ENCODE measurements at regions not wholly inside any gene's neighbourhood (a gene's known extent, or its start where the extent isn't known, plus 50 kb on each side); places are given as distances from the start of the nearest gene placed in this dataset.

DNA sequence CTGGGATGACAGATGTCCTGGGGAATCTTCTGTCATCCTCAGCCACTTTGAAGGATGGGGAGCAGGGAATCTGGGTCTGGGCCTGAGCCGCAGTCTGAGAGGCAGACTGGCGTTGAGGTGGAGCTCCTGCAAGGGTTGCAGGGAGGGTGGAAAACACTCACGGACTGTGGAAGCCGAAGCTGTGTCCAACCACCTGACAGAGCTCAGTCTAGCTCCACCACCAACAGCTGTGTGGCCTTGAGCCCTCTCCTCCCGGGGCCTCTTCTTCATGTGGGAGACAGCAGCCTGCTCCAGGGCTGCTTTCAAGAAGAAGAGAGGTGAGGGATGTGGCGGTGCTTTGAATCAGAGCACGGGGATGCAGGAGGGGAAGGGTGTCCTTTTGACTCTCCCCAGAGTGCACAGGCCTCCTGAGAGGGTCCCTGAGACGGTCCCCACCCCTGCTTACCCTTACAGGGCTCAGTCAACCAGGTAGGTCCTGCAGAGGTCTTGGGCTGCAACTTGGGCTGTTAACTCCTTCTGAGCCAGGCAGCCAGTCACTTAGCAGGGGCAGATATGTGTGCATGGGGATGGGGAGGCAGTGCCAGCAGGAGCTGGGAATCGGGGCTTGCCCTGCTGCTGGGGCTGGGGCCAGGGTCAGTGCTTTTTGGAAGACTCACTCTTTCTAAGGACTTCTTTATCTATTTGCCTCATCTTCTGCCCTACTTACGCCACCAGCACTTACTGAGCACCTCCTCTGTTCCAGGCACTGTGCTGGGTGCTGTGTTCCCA is 216.3 kb downstream of the PTPRU start:
- H3K4me1 ChIP-seq = no peaks in the 10 kb centered on the region
- H3K27me3 ChIP-seq = no peaks in the 10 kb centered on the region
- DNase-seq = no peak
- TF ChIP-seq, protein P1, sequence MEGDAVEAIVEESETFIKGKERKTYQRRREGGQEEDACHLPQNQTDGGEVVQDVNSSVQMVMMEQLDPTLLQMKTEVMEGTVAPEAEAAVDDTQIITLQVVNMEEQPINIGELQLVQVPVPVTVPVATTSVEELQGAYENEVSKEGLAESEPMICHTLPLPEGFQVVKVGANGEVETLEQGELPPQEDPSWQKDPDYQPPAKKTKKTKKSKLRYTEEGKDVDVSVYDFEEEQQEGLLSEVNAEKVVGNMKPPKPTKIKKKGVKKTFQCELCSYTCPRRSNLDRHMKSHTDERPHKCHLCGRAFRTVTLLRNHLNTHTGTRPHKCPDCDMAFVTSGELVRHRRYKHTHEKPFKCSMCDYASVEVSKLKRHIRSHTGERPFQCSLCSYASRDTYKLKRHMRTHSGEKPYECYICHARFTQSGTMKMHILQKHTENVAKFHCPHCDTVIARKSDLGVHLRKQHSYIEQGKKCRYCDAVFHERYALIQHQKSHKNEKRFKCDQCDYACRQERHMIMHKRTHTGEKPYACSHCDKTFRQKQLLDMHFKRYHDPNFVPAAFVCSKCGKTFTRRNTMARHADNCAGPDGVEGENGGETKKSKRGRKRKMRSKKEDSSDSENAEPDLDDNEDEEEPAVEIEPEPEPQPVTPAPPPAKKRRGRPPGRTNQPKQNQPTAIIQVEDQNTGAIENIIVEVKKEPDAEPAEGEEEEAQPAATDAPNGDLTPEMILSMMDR (IDR thresholded peaks at IDR 0.05 in 4 of 5, conservative IDR thresholded peaks at IDR 0.05 in 1 of 5) = no peak
- TF ChIP-seq POLR2A (IDR thresholded peaks at IDR 0.05) = no peak
- no peak overlapping the region for H3K27ac ChIP-seq
- no peaks in the 10 kb centered on the region for H3K9me3 ChIP-seq
- no peaks in the 10 kb centered on the region for H3K36me3 ChIP-seq
- no peak overlapping the region for H3K4me3 ChIP-seq
- no peak for ATAC-seq
- in situ Hi-C loops (cut with MboI; ENCODE audit: low sequenced_read_pairs in 4 of 4) = no loop called here
- intact Hi-C loops (cut with DNase I; ENCODE audit: low total_unique reads) = loop anchor here (5.0 kb wide), 1 partner anchor 215 kb away; the partner anchor contains the start of gene PTPRU

DNA sequence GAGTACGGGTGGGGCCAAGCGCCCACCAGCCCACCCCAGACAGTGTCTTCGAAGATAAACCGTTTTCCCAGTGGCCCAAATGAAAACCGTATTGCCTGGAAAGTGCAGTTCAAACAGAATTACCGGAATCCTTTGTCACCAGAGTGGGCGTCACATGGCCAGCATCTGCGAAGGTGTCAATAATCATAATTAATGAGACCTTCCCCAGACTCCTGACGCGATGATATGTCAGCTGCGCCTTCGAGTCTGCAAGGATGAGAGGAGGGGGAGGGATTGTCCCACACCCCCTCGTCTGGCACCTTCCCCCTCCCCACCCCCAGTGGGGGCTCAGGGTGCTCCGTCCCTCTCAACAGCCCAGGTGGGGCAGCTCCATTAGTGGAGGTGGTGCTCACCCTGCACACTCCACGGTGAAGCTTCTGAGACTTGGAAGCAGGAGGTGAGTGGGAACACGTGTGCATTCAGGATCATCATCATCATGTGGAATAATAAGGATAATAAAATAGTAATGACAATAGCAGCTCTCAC is 215.1 kb downstream of the PTPRU start:
- no peak overlapping the region for H3K4me3 ChIP-seq
- in situ Hi-C loops (cut with MboI; ENCODE audit: low sequenced_read_pairs in 4 of 4) = no loop called here
- H3K27me3 ChIP-seq = no peaks in the 10 kb centered on the region
- DNase-seq (no peak), ATAC-seq (no peak)
- H3K9me3 ChIP-seq = no peaks in the 10 kb centered on the region
- intact Hi-C loops (cut with DNase I; ENCODE audit: low total_unique reads) = loop anchor here (5.0 kb wide), 1 partner anchor 214 kb away; the partner anchor contains the start of gene PTPRU
- no peaks in the 10 kb centered on the region for H3K36me3 ChIP-seq
- TF ChIP-seq, protein P1 (IDR thresholded peaks at IDR 0.05 in 4 of 5, conservative IDR thresholded peaks at IDR 0.05 in 1 of 5) = no peak
- no peak for TF ChIP-seq POLR2A (IDR thresholded peaks at IDR 0.05)
- H3K27ac ChIP-seq = no peak overlapping the region
- H3K4me1 ChIP-seq = no peaks in the 10 kb centered on the region

DNA sequence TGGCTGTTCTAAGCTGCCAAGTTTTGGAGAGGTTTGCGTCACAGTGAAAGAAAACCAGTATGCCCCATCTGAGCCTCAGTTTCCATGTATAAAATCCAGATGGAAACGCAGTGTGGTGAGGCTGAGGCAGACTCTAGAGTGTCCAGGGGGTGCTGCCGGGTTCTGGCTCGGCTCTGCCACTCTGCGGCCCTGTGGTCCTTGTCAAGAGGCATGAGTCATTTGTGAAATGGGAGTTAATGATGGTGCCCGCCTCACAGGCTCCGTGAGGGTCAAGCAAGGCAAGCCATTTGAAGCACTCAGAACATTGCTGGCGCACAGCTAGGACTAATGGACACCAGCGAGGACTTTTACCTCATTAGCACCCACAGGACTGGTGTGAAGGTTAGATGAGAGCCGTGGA is 214.3 kb downstream of the PTPRU start:
- no peaks in the 10 kb centered on the region for H3K4me1 ChIP-seq
- ATAC-seq = no peak
- H3K27me3 ChIP-seq = peaks cover 0 to 4% (median 0%) of the 10 kb centered on the region in 3 donors
- intact Hi-C loops (cut with DNase I; ENCODE audit: low total_unique reads) (loop anchor here (5.0 kb wide), 1 partner anchor 213 kb away; the partner anchor contains the start of gene PTPRU), in situ Hi-C loops (cut with MboI; ENCODE audit: low sequenced_read_pairs in 4 of 4) (no loop called here)
- H3K27ac ChIP-seq = no peak overlapping the region
- H3K36me3 ChIP-seq = no peaks in the 10 kb centered on the region
- TF ChIP-seq POLR2A (IDR thresholded peaks at IDR 0.05) = no peak
- TF ChIP-seq, protein P1 (IDR thresholded peaks at IDR 0.05 in 4 of 5, conservative IDR thresholded peaks at IDR 0.05 in 1 of 5) = no peak
- DNase-seq = no peak
- H3K9me3 ChIP-seq = no peaks in the 10 kb centered on the region
- H3K4me3 ChIP-seq = no peak overlapping the region

DNA sequence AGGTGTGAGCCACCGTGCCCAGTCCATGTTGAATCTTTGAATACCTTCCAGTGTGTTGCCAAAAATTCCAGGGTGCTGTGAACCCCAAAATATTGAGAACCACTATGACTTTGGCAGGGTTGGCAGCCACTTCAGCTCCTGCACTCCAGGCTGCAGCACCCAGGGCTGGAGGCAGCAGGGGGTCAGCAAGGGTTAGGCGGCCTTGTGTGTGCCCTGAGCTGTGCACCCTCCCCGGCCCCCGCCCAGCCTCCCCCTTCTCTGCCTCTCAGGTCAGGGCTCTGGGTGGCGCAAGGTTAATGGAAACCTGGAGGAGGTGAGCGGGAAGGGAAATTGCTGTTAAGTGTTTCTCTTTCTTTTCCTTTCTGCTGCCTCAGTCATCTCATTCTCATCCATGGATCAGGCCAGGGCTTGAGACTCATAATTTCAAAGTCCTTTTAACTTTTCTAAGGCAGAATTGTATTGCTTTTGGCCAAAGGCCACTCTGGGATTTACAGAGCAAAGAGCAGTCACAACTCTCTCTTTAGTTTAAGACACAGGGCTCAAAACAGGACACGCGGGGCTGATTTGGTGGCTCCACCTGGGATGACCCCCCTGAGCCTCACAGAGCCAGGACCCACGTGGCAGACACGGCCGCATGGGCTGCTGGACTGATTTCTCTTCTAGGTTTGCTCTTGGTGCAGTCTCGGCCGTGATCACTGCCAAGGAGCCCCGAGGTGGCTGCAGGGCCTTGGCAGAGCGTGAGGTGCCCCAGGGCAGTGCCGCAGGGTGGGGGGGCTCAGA is 212.3 kb downstream of the PTPRU start:
- DNase-seq (no peak), ATAC-seq (no peak)
- Histone ChIP-seq H3K36me3 (no peaks in the 10 kb centered on the region), H3K9me3 (no peaks in the 10 kb centered on the region), H3K4me1 (no peaks in the 10 kb centered on the region), H3K4me3 (no peak overlapping the region), H3K27me3 (peaks cover under 1 to 12% (median 3%) of the 10 kb centered on the region in 3 donors), H3K27ac (no peak overlapping the region)
- intact Hi-C loops (cut with DNase I; ENCODE audit: low total_unique reads) = no loop called here
- TF ChIP-seq, protein P1 (IDR thresholded peaks at IDR 0.05 in 4 of 5, conservative IDR thresholded peaks at IDR 0.05 in 1 of 5) = no peak
- in situ Hi-C loops (cut with MboI; ENCODE audit: low sequenced_read_pairs in 4 of 4) = no loop called here

All from gastrocnemius medialis (tissue), 4 donors.